VCaP (cell line): ENCODE measurements at regions not wholly inside any gene's neighbourhood (a gene's known extent, or its start where the extent isn't known, plus 50 kb on each side); places are given as distances from the start of the nearest gene placed in this dataset.

ENCODE experiments used
- H3K27ac ChIP-seq: fragments of 450-650 bp; 2 replicates; pipeline ENCODE4 v1.5.1; 2017
- CTCF ChIP-seq: fragments of 450-650 bp; conservative IDR thresholded peaks from 2 replicates; pipeline ENCODE4 v1.5.1; 2017; ENCODE audit warnings: mild to moderate bottlenecking, moderate library complexity

GRCh38 chr12:48266826-48267225 lies 63.7 kb upstream of the OR10AD1 start:
- no peak overlapping the region for H3K27ac ChIP-seq
- TF ChIP-seq CTCF = no peak

- TF ChIP-seq CTCF = no peak
- H3K27ac ChIP-seq = no peak overlapping the region
These were observed 62.7 kb upstream of the OR10AD1 start for GRCh38 chr12:48265777-48266176.

GRCh38 chr12:48263617-48264016 lies 60.5 kb upstream of the OR10AD1 start:
- no peak overlapping the region for H3K27ac ChIP-seq
- TF ChIP-seq CTCF = no peak

GRCh38 chr12:48261773-48262172 lies 58.7 kb upstream of the OR10AD1 start:
- no peak for TF ChIP-seq CTCF

More at GRCh38 chr12:48261773-48262172, 58.7 kb upstream of the OR10AD1 start:
- H3K27ac ChIP-seq = no peak overlapping the region
